ENCODE measurements at regions not wholly inside any gene's neighbourhood (a gene's known extent, or its start where the extent isn't known, plus 50 kb on each side); places are given as distances from the start of the nearest gene placed in this dataset.

DNA sequence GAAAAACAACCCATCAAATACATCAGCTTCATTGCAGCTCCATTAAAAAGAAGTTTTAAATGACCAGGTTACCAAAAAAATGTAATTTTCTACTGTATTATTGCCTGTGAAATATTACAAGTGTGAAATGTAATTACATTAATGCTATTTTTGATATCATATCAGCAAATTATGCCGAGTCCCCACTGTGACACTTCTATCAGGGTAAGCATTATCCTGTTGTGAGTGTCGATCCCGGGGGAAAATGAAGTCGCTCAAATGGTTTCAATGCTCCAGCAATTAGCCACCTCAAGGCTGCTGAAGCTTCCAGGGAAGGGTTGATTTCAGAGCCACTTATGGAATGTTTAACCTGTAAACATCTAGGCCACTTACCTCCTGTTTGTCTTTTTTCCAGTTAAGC is 70.4 kb downstream of the RCN1 start:
- no peak for DNase-seq (ENCODE audit: low read depth, low spot score)
- TF ChIP-seq, protein P1, sequence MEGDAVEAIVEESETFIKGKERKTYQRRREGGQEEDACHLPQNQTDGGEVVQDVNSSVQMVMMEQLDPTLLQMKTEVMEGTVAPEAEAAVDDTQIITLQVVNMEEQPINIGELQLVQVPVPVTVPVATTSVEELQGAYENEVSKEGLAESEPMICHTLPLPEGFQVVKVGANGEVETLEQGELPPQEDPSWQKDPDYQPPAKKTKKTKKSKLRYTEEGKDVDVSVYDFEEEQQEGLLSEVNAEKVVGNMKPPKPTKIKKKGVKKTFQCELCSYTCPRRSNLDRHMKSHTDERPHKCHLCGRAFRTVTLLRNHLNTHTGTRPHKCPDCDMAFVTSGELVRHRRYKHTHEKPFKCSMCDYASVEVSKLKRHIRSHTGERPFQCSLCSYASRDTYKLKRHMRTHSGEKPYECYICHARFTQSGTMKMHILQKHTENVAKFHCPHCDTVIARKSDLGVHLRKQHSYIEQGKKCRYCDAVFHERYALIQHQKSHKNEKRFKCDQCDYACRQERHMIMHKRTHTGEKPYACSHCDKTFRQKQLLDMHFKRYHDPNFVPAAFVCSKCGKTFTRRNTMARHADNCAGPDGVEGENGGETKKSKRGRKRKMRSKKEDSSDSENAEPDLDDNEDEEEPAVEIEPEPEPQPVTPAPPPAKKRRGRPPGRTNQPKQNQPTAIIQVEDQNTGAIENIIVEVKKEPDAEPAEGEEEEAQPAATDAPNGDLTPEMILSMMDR (IDR thresholded peaks at IDR 0.05; ENCODE audit: low read depth, low read length): no peak
- CTCF ChIA-PET: interaction anchor here (0.5 to 5.7 kb wide), 6 partner anchors 15 to 1243 kb away, joined by 3 to 43 read pairs (median 4); no protein-coding TSS in a partner anchor
- POLR2A ChIA-PET: no interaction called here
- Histone ChIP-seq H3K4me3 (ENCODE audit: low read depth, low read length) (no peak overlapping the region), H3K9me3 (ENCODE audit: control insufficient read depth, insufficient read depth, low read length) (no peaks in the 10 kb centered on the region), H3K27me3 (ENCODE audit: control insufficient read depth, insufficient read depth, low read length) (peaks cover 27% of the 10 kb centered on the region), H3K27ac (ENCODE audit: low read depth, low read length) (no peak overlapping the region)

DNA sequence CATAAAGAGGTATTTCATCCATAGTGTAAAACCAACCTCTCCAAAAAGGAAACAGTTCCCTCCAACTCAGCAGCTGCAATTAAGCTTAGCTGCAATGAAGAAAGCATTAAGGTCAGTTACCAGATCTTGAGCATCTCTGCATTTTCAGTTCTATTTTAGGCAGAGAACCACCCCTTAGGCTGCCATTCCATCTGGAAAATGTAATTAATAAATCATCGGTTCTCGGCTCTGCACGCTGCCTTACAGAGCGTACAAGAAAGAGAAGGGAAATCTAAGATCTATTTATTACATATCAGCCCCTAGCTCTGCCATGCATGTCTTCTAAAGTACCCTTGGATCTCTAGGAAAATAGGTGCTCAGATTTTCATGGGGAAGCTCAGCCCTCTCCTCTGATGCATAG is 71.5 kb downstream of the RCN1 start:
- POLR2A ChIA-PET: no interaction called here
- TF ChIP-seq, protein P1 (IDR thresholded peaks at IDR 0.05; ENCODE audit: low read depth, low read length): no peak
- no peak overlapping the region for H3K27ac ChIP-seq (ENCODE audit: low read depth, low read length)
- H3K9me3 ChIP-seq (ENCODE audit: control insufficient read depth, insufficient read depth, low read length): no peaks in the 10 kb centered on the region
- CTCF ChIA-PET: interaction anchor here (0.9 to 5.7 kb wide), 5 partner anchors 9 to 765 kb away, joined by 3 to 43 read pairs (median 5); no protein-coding TSS in a partner anchor
- no peak overlapping the region for H3K4me3 ChIP-seq (ENCODE audit: low read depth, low read length)
- no peak for DNase-seq (ENCODE audit: low read depth, low spot score)
- H3K27me3 ChIP-seq (ENCODE audit: control insufficient read depth, insufficient read depth, low read length): peaks cover 35% of the 10 kb centered on the region

DNA sequence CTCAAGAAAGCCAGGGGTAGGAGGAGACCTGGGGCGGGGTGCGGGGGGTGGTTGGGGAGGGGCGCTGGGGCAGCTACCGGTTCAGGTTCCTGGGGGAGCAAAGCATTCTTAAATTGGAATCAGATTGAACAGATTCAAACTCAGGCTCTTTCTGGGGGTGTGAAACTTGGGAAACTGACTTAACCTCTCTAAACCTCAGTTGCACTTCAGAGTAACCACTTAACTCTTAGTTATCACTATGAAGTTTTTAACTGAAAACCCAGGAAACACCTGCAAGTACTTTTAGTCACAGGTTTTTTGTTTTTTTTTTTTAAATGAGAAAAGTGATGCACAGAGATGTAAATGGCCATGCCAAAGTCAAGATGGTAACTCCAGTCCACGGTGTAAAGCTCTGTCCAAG is 72.0 kb downstream of the RCN1 start:
- H3K9me3 ChIP-seq (ENCODE audit: control insufficient read depth, insufficient read depth, low read length): no peaks in the 10 kb centered on the region
- ChIA-PET CTCF (interaction anchor here (1.5 to 5.7 kb wide), 4 partner anchors 8 to 111 kb away, joined by 4 to 43 read pairs (median 14); no protein-coding TSS in a partner anchor), POLR2A (no interaction called here)
- DNase-seq (ENCODE audit: low read depth, low spot score): no peak
- no peak overlapping the region for H3K27ac ChIP-seq (ENCODE audit: low read depth, low read length)
- no peak overlapping the region for H3K4me3 ChIP-seq (ENCODE audit: low read depth, low read length)
- TF ChIP-seq, protein P1 (IDR thresholded peaks at IDR 0.05; ENCODE audit: low read depth, low read length): no peak
- peaks cover 32% of the 10 kb centered on the region for H3K27me3 ChIP-seq (ENCODE audit: control insufficient read depth, insufficient read depth, low read length)

DNA sequence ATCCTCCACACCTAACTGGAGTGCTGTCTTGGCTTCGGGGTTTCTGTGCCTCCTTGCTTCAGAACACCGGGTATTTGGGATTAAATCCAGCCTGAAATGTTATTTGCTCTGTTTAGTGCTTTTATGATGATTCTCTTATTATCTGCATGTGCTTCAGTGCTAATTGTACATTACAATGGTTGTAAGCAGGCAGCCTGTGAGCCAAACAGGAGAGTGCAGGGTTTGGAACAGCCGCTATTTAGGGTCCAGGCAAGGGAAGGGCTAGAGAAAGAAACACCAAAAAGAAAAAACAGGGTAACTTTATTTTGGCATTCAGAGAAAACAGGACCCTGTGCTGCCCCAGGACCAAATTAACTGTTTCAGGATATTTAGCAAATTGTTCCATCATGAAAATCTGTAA is 72.7 kb downstream of the RCN1 start:
- no peak overlapping the region for H3K27ac ChIP-seq (ENCODE audit: low read depth, low read length)
- H3K27me3 ChIP-seq (ENCODE audit: control insufficient read depth, insufficient read depth, low read length): peaks cover 32% of the 10 kb centered on the region
- ChIA-PET POLR2A (no interaction called here), CTCF (interaction anchor here (1.0 to 5.7 kb wide), 5 partner anchors 9 to 112 kb away, joined by 5 to 43 read pairs (median 11); no protein-coding TSS in a partner anchor)
- TF ChIP-seq, protein P1 (IDR thresholded peaks at IDR 0.05; ENCODE audit: low read depth, low read length): no peak
- no peak for DNase-seq (ENCODE audit: low read depth, low spot score)
- H3K4me3 ChIP-seq (ENCODE audit: low read depth, low read length): no peak overlapping the region
- no peaks in the 10 kb centered on the region for H3K9me3 ChIP-seq (ENCODE audit: control insufficient read depth, insufficient read depth, low read length)

DNA sequence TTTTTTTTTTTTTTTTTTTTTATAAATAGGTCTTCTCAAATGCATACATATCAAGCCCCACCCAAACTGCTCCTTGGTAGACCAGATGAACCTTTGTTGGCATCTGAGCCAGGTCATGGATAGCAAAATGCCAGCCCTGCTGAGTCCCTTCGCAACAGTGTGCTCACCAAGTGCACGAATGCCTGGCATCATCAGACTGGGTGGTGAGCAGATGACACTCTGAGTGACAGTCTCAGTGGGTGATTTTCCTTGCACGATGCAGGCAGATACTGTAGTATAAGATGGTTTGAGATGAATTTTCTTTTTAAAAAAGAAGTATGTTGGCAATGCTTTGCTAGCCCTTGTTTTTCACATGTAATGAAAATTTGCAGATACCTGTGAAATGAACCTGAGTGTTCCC is 74.0 kb downstream of the RCN1 start:
- Histone ChIP-seq H3K27me3 (ENCODE audit: control insufficient read depth, insufficient read depth, low read length) (peaks cover 35% of the 10 kb centered on the region), H3K9me3 (ENCODE audit: control insufficient read depth, insufficient read depth, low read length) (no peaks in the 10 kb centered on the region), H3K27ac (ENCODE audit: low read depth, low read length) (no peak overlapping the region), H3K4me3 (ENCODE audit: low read depth, low read length) (no peak overlapping the region)
- POLR2A ChIA-PET: no interaction called here
- TF ChIP-seq, protein P1 (IDR thresholded peaks at IDR 0.05; ENCODE audit: low read depth, low read length): no peak
- CTCF ChIA-PET: interaction anchor here (0.6 to 5.7 kb wide), 7 partner anchors 9 to 787 kb away, joined by 3 to 43 read pairs (median 4); no protein-coding TSS in a partner anchor
- no peak for DNase-seq (ENCODE audit: low read depth, low spot score)
